CD4-positive, alpha-beta T cell treated with Interleukin-17A for 1 hour (primary cell): ENCODE measurements at regions not wholly inside any gene's neighbourhood (a gene's known extent, or its start where the extent isn't known, plus 50 kb on each side); places are given as distances from the start of the nearest gene placed in this dataset.

ENCODE experiments used
- DNase-seq: peaks from one replicate; pipeline ENCODE4 v3.0.0-alpha.2; 2020

GRCh38 chr13:73779881-73780280, 354.3 kb downstream of the KLF12 start:
- DNase-seq: no peak

DNA sequence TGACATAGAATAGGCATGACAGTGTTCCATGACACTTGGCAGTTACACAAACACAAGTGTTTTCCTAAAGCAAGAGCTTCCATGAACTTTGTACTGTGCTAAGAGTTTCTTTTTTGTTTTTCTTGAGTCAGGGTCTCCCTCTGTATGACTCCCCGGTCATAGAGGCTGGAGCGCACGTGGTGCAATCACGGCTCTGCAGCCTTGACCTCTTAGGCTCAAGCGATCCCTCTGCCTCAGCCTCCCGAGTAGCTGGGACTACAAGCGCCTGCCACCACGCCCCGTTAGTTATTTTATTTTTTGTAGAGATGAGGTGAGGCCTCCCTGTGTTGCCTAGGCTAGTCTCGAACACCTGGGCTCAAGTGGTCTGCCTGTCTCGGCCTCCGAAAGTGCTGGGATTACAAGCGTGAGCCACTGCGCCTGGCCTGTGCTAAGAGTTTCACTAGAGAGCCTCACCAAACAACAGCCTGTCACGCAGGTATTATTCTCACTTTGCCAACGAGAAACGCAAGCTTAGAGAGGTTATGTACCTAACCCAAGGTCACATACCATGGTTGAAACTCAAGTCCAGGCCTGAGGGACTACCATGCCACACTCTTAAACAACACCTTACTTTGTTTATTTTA, 355.9 kb downstream of the KLF12 start:
- no peak for DNase-seq

- no peak for DNase-seq
Measured at GRCh38 chr13:73777134-73777533, 357.1 kb downstream of the KLF12 start.

GRCh38 chr13:73776151-73776785, 357.9 kb downstream of the KLF12 start:
- DNase-seq: no peak

- DNase-seq: no peak
Measured at GRCh38 chr13:73773168-73773549, 361.0 kb downstream of the KLF12 start.

GRCh38 chr13:73772449-73773167, 361.6 kb downstream of the KLF12 start:
- DNase-seq: no peak

DNA sequence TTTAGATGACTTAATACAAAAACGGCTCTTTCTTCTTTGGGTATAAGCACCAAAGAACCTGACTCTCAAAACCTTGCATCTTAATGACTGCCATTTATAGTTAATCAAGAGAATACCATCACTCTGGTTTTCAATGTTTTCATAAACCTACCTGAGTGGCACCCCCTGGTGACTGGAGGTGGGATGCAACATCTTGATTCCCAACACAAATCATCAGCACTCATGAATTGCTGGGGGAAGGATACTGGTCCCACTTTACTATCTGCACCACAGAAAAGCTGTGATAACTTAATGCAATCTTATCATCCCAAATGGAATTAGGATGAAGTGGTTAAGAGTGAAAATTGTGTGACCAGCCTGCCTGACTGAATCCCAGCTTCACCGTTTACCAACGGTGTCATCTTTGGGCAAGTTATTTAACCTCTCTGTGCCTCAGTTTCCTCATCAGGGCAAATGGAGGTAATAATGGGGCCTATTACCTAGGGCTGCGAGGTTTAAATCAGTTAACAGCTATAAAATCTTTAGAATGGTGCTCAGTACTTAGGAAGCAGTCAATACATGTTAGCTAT, 366.4 kb downstream of the KLF12 start:
- peak; percentile 48 for DNase-seq

DNA sequence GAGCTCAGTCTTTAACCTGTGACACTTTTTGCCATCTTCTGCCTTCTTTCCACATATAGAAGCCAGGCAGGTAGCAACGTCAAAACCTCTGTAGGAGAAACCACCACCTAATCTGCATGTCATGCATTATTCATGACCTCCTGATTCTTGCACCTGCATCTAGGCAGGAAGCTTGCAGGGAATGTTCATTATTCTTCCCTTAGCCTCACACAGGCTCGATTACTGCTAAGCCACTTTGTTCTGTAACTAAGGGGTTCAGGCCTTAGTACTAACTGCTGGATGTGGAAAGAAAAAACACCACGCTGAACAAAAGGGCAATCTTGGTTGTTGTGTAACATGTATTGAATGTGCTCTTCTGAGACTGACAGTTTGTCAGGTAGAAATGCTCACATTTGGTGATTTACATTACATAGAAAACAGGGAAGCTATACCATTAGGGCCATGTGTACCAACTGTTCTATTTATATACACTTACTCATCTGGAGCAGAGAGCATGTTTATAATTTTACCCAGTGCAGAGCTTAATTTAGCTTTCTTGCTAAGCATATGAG, 366.9 kb downstream of the KLF12 start:
- DNase-seq: peak; percentile 35

DNA sequence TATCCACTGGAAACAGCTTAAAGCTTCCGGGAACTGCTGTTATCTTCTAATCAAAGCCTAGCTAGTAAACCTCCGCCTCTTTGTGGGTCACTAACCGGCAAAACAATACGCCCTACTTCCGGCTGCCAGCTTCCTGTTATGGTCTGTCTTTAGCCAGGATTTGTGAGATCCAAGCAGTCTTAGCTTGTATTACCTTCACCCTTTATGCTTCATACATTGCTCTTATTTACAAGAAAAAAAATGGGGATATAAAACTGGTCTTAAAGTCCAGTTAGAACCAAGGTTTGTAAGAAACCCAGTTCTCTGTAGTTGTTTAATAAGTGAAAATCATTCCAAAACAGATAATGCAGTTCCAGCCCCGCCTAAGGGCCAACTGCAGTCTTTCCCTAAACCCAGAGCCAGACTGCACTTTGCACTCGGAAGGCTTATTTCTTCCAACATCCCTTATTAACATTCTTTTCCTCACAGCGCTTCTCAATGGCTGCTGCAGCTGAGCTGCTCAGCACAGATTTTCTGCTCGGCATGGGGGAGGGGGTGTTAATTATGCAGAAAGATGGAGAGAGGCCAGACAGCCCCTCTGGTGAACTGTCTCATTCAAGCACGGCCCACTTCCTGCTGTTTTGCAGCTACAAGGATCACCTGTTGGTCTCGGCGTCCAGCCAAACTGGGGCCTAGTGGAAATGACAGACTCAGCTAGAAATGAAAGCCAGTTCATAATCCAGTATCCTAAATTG, 368.4 kb downstream of the KLF12 start:
- peak; percentile 85 for DNase-seq

DNA sequence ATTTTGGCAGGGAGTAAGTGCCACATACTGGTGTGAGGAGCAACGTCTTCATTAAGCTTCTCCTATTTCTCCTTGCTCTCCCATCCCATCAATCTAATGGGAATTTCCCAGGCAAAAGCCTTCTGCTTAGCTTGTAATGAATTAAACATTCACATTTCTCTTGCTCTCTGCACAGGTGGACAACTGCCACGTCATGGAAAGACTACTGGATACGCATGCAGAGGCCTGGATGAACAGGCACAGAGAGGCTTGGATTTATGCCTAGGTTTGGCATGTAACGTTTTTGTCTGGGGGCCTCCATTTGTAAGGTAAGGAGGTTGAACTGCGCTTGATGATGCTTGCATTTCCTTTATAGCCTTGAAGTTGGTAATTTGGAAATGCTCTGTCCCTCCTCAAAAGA, 374.8 kb downstream of the KLF12 start:
- DNase-seq: no peak

DNA sequence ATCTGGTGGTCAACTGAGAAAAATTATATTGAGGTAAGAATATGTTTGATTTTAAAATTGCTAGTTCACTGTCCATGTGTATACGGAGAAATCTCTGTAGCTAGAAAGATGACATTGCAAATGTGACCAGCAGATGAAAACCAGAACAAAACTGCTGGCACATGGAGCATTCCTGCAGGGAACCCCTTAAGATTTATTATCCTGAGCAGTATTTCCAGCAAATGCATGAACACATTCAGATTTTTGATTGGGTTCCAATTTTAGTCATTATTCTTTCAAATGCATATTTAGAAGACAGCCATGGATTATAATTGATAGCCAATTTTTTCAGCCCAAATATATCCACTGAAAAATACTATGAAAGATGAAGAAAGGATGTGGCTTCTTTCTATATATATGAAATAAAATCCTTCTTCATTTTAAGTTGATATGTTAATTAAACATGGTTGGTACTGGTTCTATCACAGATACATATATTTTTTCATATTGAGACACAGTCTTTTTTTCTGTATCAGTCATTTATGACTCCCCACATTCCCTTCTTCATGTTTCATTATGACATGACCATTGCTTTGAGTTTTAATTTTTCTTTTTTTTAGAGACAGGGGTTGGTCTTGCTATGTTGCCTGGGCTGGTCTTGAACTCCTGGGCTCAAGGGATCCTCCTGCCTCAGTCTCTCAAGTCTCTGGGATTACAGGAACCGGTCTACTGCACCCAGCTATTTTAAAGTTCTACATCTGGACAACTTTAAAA, 376.5 kb downstream of the KLF12 start:
- DNase-seq: no peak

- DNase-seq: peak; percentile 75
Measured at GRCh38 chr13:73754727-73755292, 379.4 kb downstream of the KLF12 start.

DNA sequence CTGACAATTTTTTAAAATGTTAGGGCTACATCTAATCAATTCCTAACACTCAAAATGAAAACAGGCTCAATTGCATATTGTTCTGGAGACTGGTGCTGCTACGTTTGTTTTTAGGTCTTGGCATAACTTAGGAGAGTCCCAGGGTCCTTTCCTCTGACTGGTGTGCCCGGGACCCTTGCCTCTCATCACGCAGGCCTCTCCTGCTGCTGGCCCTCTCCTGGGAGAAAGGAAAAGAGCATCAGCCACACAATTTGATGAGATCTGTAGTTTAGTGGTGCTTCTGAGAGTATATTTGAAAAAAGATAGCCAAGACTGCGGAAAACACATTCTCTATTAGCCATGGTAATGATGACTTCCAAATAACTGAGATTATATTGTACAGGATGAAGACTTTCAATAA, 380.0 kb downstream of the KLF12 start:
- no peak for DNase-seq

- no peak for DNase-seq
Measured at GRCh38 chr13:73751290-73751689, 382.9 kb downstream of the KLF12 start.

- no peak for DNase-seq
Measured at GRCh38 chr13:73748404-73748803, 385.8 kb downstream of the KLF12 start.

- no peak for DNase-seq
Measured at GRCh38 chr13:73745190-73745589, 389.0 kb downstream of the KLF12 start.

DNA sequence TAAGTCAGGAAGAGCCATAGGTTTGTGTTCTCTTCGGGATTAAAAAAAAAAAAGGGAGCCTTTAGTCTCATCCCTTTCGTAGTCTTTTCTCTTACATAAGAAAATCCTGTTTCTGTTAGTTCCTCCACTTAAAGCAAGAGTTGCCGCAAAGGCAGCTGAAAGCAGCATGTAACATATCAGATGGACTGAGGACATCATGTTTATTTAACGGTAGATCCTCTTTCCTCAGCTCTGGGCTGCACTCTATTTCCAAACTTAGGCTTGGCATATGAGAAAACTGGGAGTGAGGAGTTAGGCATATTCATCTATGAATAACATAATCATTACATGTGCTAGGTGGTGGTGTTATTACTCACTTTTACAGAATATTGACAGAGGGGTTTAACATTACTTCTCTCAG, 391.2 kb downstream of the KLF12 start:
- no peak for DNase-seq

DNA sequence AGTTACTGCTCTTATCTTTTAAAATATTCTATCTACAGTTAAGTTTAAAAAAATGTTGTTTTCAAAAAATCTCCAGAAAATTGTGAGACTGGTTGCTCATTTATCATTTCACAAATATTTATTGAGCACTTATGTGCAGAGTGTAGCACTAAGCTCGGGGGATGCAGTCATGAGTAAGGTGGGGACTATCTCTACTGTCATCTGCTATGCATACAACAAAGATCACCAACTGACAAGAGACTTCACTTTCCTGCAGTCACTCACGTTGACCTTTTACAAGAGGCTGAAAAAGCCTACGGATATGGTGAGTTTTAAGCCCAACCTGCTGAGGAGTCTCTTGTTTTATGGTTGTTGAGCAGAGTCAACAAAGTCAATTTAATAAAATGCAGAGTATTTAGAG, 392.5 kb downstream of the KLF12 start:
- no peak for DNase-seq

DNA sequence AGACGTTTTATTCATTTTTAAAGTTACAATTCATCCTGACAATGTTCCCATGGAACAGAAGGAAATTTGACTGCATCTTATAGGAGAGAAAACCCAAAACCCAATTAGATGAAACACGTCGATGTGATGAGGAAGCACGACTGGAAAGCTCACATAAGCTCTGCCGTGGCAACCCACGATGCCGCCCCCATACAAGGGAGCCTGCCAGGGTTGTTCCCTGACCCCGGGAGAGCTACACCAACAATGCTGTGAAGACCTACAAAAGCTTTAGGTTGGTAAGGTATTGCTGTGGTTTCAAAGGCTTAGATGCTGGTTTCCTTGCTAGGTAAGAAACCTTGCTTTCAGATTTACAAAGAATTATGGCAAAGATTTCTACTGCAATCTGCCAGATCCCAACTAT, 393.1 kb downstream of the KLF12 start:
- DNase-seq: peak; percentile 15

DNA sequence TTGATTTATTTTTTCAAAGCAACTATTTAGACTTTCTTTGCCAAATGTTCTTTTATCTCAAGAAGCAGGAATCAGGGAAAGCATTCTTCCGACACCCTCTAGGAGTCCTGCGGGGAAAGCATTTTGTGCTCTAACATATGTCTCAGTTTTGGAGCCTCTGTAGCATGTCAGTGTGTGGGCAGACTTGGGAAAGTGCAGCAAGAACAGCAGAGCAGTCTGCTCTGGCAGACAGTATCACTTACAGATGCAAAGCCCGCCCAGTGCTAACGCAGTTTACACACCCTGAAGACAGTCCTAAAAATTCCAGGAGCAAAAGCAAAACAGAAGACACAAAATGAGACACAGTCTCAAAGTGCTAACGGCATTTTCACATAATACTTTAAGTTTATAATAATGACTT, 393.5 kb downstream of the KLF12 start:
- DNase-seq: no peak

DNA sequence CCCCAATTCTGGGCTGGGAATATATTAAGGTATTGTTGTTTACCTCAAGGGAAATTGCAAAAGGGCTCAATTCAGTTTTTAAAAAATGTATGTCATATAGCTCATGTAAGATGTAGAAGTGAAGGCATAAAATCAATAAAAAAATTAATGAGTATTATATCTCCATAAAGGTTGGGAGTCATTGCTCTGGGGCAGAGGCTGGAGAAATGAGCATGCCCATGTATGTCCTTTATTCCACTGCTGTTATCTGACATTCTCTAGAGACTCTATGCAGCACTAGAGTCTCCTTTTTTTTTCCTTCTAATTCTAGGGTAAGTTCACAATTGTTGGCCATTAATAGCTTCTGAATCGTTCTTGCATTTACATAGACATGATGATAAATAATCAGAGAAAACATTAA, 394.8 kb downstream of the KLF12 start:
- no peak for DNase-seq

- no peak for DNase-seq
Measured at GRCh38 chr13:73738626-73739025, 395.6 kb downstream of the KLF12 start.
